ENCODE measurements at regions not wholly inside any gene's neighbourhood (a gene's known extent, or its start where the extent isn't known, plus 50 kb on each side); places are given as distances from the start of the nearest gene placed in this dataset.

- DNase-seq: no peak
- Histone ChIP-seq H3K79me2 (ENCODE audit: control insufficient read depth, insufficient read depth, low read length) (no peaks in the 10 kb centered on the region), H3K27me3 (replicated peaks in 1 of 4; ENCODE audit: control extremely low read depth in 1 of 4, control insufficient read depth in 3 of 4, insufficient read depth in 4 of 4, low read length in 3 of 4) (no peaks in the 10 kb centered on the region), H4K20me1 (ENCODE audit: control insufficient read depth, insufficient read depth, low read length, poor library complexity, severe bottlenecking) (no peaks in the 10 kb centered on the region), H3K9ac (ENCODE audit: low read length) (no peak overlapping the region), H3K4me3 (ENCODE audit: control extremely low read depth in 1 of 5, extremely low read depth in 1 of 5, insufficient read depth in 1 of 5, low read depth in 2 of 5, low read length in 4 of 5) (no peak overlapping the region), H3K9me3 (ENCODE audit: control extremely low read depth in 1 of 3, control insufficient read depth in 2 of 3, insufficient read depth in 1 of 3, low read length in 2 of 3) (no peaks in the 10 kb centered on the region), H3K36me3 (replicated peaks in 1 of 2; ENCODE audit: control extremely low read depth in 1 of 2, control insufficient read depth in 1 of 2, extremely low read depth in 1 of 2, insufficient read depth in 2 of 2, low read length in 1 of 2) (no peaks in the 10 kb centered on the region), H3K4me2 (replicated peaks; ENCODE audit: low read depth, low read length, poor library complexity, severe bottlenecking) (no peak overlapping the region), H2AFZ (ENCODE audit: insufficient read depth, low read depth, low read length, poor library complexity, severe bottlenecking) (no peak overlapping the region), H3K4me1 (ENCODE audit: control insufficient read depth in 2 of 2, insufficient read depth in 2 of 2, low read length in 2 of 2) (no peaks in the 10 kb centered on the region), H3K27ac (ENCODE audit: low read length in 2 of 2) (no peak overlapping the region)
- Mint-ChIP-seq H3K9me3 (ENCODE audit: insufficient read depth) (no peaks in the 10 kb centered on the region), H3K27ac (no peak overlapping the region), H3K4me1 (no peaks in the 10 kb centered on the region), H3K4me3 (no peak overlapping the region), H3K27me3 (no peaks in the 10 kb centered on the region)
- POLR2A ChIA-PET: no interaction called here
- CTCF ChIA-PET: no interaction called here
- no peak for ATAC-seq (ENCODE audit: low read depth)
- intact Hi-C loops (cut with micrococcal nuclease): no loop called here
- 100% methylated on average over 1 of the region's 3 CpGs for WGBS (ENCODE audit: insufficient coverage)
- TF ChIP-seq CTCF (IDR thresholded peaks at IDR 0.05) (no peak), EZH2 (IDR thresholded peaks at IDR 0.05; ENCODE audit: borderline replicate concordance, insufficient read depth, low read depth, low read length, poor library complexity, severe bottlenecking) (no peak)
Measured at GRCh38 chr9:3676766-3677165, 151.0 kb upstream of the RFX3 start.

- Histone ChIP-seq H2AFZ (ENCODE audit: insufficient read depth, low read depth, low read length, poor library complexity, severe bottlenecking) (no peak overlapping the region), H4K20me1 (ENCODE audit: control insufficient read depth, insufficient read depth, low read length, poor library complexity, severe bottlenecking) (no peaks in the 10 kb centered on the region), H3K4me2 (replicated peaks; ENCODE audit: low read depth, low read length, poor library complexity, severe bottlenecking) (no peak overlapping the region), H3K79me2 (ENCODE audit: control insufficient read depth, insufficient read depth, low read length) (no peaks in the 10 kb centered on the region), H3K4me1 (ENCODE audit: control insufficient read depth in 2 of 2, insufficient read depth in 2 of 2, low read length in 2 of 2) (no peaks in the 10 kb centered on the region), H3K27ac (ENCODE audit: low read length in 2 of 2) (no peak overlapping the region), H3K9me3 (ENCODE audit: control extremely low read depth in 1 of 3, control insufficient read depth in 2 of 3, insufficient read depth in 1 of 3, low read length in 2 of 3) (no peaks in the 10 kb centered on the region), H3K4me3 (ENCODE audit: control extremely low read depth in 1 of 5, extremely low read depth in 1 of 5, insufficient read depth in 1 of 5, low read depth in 2 of 5, low read length in 4 of 5) (no peak overlapping the region), H3K27me3 (replicated peaks in 1 of 4; ENCODE audit: control extremely low read depth in 1 of 4, control insufficient read depth in 3 of 4, insufficient read depth in 4 of 4, low read length in 3 of 4) (no peaks in the 10 kb centered on the region), H3K9ac (ENCODE audit: low read length) (no peak overlapping the region), H3K36me3 (replicated peaks in 1 of 2; ENCODE audit: control extremely low read depth in 1 of 2, control insufficient read depth in 1 of 2, extremely low read depth in 1 of 2, insufficient read depth in 2 of 2, low read length in 1 of 2) (no peaks in the 10 kb centered on the region)
- H3K27ac Mint-ChIP-seq: no peak overlapping the region
- intact Hi-C loops (cut with micrococcal nuclease): no loop called here
- DNase-seq (no peak), ATAC-seq (ENCODE audit: low read depth) (no peak)
- TF ChIP-seq CTCF (IDR thresholded peaks at IDR 0.05) (no peak), EZH2 (IDR thresholded peaks at IDR 0.05; ENCODE audit: borderline replicate concordance, insufficient read depth, low read depth, low read length, poor library complexity, severe bottlenecking) (no peak)
- H3K4me1 Mint-ChIP-seq: no peaks in the 10 kb centered on the region
- no CpG with 5 or more reads among the region's 2 CpGs for WGBS (ENCODE audit: insufficient coverage)
- no peaks in the 10 kb centered on the region for H3K27me3 Mint-ChIP-seq
- CTCF ChIA-PET: no interaction called here
- POLR2A ChIA-PET: no interaction called here
- H3K9me3 Mint-ChIP-seq (ENCODE audit: insufficient read depth): no peaks in the 10 kb centered on the region
- no peak overlapping the region for H3K4me3 Mint-ChIP-seq
Measured at GRCh38 chr9:3675946-3676345, 150.1 kb upstream of the RFX3 start.

Measured in B cell (primary cell).